GM12878 (cell line): ENCODE measurements at regions not wholly inside any gene's neighbourhood (a gene's known extent, or its start where the extent isn't known, plus 50 kb on each side); places are given as distances from the start of the nearest gene placed in this dataset.

Experiments used
- CTCF ChIP-seq, 3 experiments: IDR thresholded peaks in 2 of 3; conservative IDR thresholded peaks in 1 of 3; 2 replicates each; pipeline ENCODE4 v1.5.1; 2011; ENCODE audit warnings: low read depth in 3 of 3, low read length in 3 of 3, mild to moderate bottlenecking in 3 of 3, control low read depth in 2 of 3, moderate library complexity in 2 of 3, inconsistent platforms in 1 of 3, mixed read lengths in 1 of 3; ENCODE audit not compliant: control insufficient read depth in 2 of 3, insufficient read depth in 1 of 3; ENCODE audit errors: extremely low read depth in 1 of 3
- RELA ChIP-seq: fragments of 450-650 bp; IDR thresholded peaks from 2 replicates; pipeline ENCODE4 v1.8.0; 2014; ENCODE audit warnings: borderline replicate concordance; ENCODE audit not compliant: partially characterized antibody

DNA sequence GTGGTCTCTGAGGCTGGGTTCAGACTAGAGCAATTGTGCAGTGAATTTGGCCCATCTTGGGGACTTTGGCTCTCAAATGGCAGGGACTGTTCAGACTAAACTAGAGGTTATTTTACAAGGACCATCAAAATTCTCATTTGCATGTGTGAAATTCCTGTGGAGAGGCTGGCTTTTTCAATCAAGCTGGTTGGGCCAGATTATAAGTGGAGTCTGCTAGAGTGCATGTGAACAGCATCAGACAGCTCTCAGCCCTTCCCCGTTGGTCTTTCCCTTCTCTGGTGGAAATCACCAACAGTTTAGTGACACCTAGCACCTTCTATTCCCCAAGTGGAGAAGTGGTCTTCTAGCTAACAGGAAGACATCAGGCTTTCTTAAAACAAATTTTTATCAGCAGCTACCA, 301.3 kb downstream of the CWC27 start:
- TF ChIP-seq CTCF (IDR thresholded peaks at IDR 0.05 in 2 of 3, conservative IDR thresholded peaks at IDR 0.05 in 1 of 3; ENCODE audit: control insufficient read depth in 2 of 3, extremely low read depth in 1 of 3, insufficient read depth in 1 of 3, low read depth in 3 of 3, low read length in 3 of 3) (no peak), RELA (no peak)
